A549 (cell line): ENCODE measurements at regions not wholly inside any gene's neighbourhood (a gene's known extent, or its start where the extent isn't known, plus 50 kb on each side); places are given as distances from the start of the nearest gene placed in this dataset.
A peak's percentile ranks its signal among the peaks of the same experiment; 100 is the strongest.

Source experiments
- ATAC-seq, 2 experiments: fragments of 200-7000 bp in 1 of 2; fragments of >200 bp in 1 of 2; cut with Nextera tagmentation in 1 of 2; cut with Tn5 transposase in 1 of 2; 3 replicates each; pipeline versions ENCODE4 v1.8.0 to v1.9.1; 2018 to 2020; ENCODE audit warnings: mild to moderate bottlenecking in 1 of 2, moderate library complexity in 1 of 2
- CTCF ChIA-PET: fragments of 300-600 bp; sonication (Branson Sonifier 250); formaldehyde crosslinking; extraction: SDS; loops from one replicate; lab custom pipeline; 2021; ENCODE audit warnings: antibody characterized with exemption, inconsistent platforms; lab: Yijun Ruan, JAX
- POLR2A ChIA-PET: fragments of 350-600 bp; formaldehyde crosslinking; extraction: SDS; loops from one replicate; lab custom pipeline; 2021; ENCODE audit warnings: antibody characterized with exemption, inconsistent platforms; lab: Yijun Ruan, JAX
- DNase-seq, 2 experiments: peaks; one replicate each; pipeline versions ENCODE4 v3.0.0 to v3.0.0-alpha.2; 2011 to 2016; ENCODE audit warnings: low read depth in 1 of 2, low spot score in 1 of 2
- FAIRE-seq: peaks from 2 replicates; lab custom pipeline; 2011; peaks lifted over from hg19 to GRCh38; lab: Jason Lieb, UNC
- H3K27ac ChIP-seq, 2 experiments: fragments of >200 bp; sonication (Bioruptor Twin); formaldehyde crosslinking; 3 replicates each; pipeline ENCODE4 v1.5.1; 2016 to 2017
- H3K4me1 ChIP-seq: fragments of >200 bp; sonication (Bioruptor Twin); formaldehyde crosslinking; 3 replicates; pipeline ENCODE4 v1.6.1; 2016
- H3K4me2 ChIP-seq: fragments of >200 bp; sonication (Bioruptor Twin); formaldehyde crosslinking; 3 replicates; pipeline ENCODE4 v1.6.1; 2016
- H3K4me3 ChIP-seq: fragments of >200 bp; sonication (Bioruptor Twin); formaldehyde crosslinking; 3 replicates; pipeline ENCODE4 v1.5.1; 2016
- H3K9me3 ChIP-seq: fragments of >200 bp; sonication (Bioruptor Twin); formaldehyde crosslinking; 3 replicates; pipeline ENCODE4 v1.6.1; 2016
- ATOH8 ChIP-seq: fragments of 250-450 bp; sonication (Bioruptor Pico); IDR thresholded peaks from 2 replicates; pipeline ENCODE4 v1.5.0; 2020; ENCODE audit warnings: low read depth, mild to moderate bottlenecking, moderate library complexity
- BHLHE40 ChIP-seq: IDR thresholded peaks from 2 replicates; pipeline ENCODE4 v1.6.1; 2012; ENCODE audit warnings: low read depth, low read length, inconsistent platforms
- CEBPB ChIP-seq, 2 experiments: fragments of >200 bp in 1 of 2; sonication (Bioruptor Twin) in 1 of 2; formaldehyde crosslinking in 1 of 2; IDR thresholded peaks; 2 replicates each; pipeline ENCODE4 v1.6.1; 2012 to 2016
- CHD2 ChIP-seq: fragments of 150-350 bp; IDR thresholded peaks from 2 replicates; pipeline ENCODE4 v1.6.1; 2014; ENCODE audit warnings: low read length; ENCODE audit not compliant: partially characterized antibody
- E2F6 ChIP-seq: IDR thresholded peaks from 2 replicates; pipeline ENCODE4 v1.6.1; 2012; ENCODE audit warnings: low read depth, borderline replicate concordance
- EHMT2 ChIP-seq: fragments of 200-600 bp; sonication (generic); IDR thresholded peaks from 2 replicates; pipeline ENCODE4 v1.6.1; 2016; ENCODE audit warnings: antibody characterized with exemption, low read depth, mild to moderate bottlenecking, moderate library complexity
- ELK1 ChIP-seq: fragments of 150-350 bp; IDR thresholded peaks from 2 replicates; pipeline ENCODE4 v1.6.1; 2014; ENCODE audit warnings: low read depth, mild to moderate bottlenecking, low read length
- ESRRA ChIP-seq: fragments of 150-350 bp; IDR thresholded peaks from 2 replicates; pipeline ENCODE4 v1.6.1; 2014; ENCODE audit warnings: mild to moderate bottlenecking, low read length, borderline replicate concordance
- FOSB ChIP-seq: fragments of 250-450 bp; sonication (Bioruptor Pico); IDR thresholded peaks from 2 replicates; pipeline ENCODE4 v1.5.0; 2020; ENCODE audit warnings: mild to moderate bottlenecking, moderate library complexity
- FOSL2 ChIP-seq, 2 experiments: fragments of 450-650 bp in 1 of 2; fragments of >200 bp in 1 of 2; sonication (Bioruptor Twin) in 1 of 2; formaldehyde crosslinking; IDR thresholded peaks; 2 replicates each; pipeline versions ENCODE4 v1.5.0 to v1.6.1; 2016 to 2020; ENCODE audit warnings: mild to moderate bottlenecking in 1 of 2, moderate library complexity in 1 of 2
- HEYL ChIP-seq: fragments of 250-450 bp; sonication (Bioruptor Pico); IDR thresholded peaks from 2 replicates; pipeline ENCODE4 v1.8.0; 2021; ENCODE audit warnings: mild to moderate bottlenecking, moderate library complexity
- HOXA7 ChIP-seq: fragments of 250-450 bp; sonication (Bioruptor Pico); IDR thresholded peaks from 2 replicates; pipeline ENCODE4 v1.5.0; 2020; ENCODE audit warnings: mild to moderate bottlenecking, moderate library complexity
- JUN ChIP-seq, 2 experiments: fragments of >200 bp; sonication (Bioruptor Twin); formaldehyde crosslinking; IDR thresholded peaks; 2 replicates in 1 of 2; 3 replicates in 1 of 2; pipeline ENCODE4 v1.6.1; 2016 to 2017
- JUNB ChIP-seq: fragments of >200 bp; sonication (Bioruptor Twin); formaldehyde crosslinking; IDR thresholded peaks from 2 replicates; pipeline ENCODE4 v1.6.1; 2016
- KDM5A ChIP-seq: fragments of 200-600 bp; sonication (generic); IDR thresholded peaks from 2 replicates; pipeline ENCODE4 v1.6.1; 2016; ENCODE audit warnings: antibody characterized with exemption, mild to moderate bottlenecking
- MAFK ChIP-seq: fragments of 450-650 bp; IDR thresholded peaks from 2 replicates; pipeline ENCODE4 v1.6.1; 2014; ENCODE audit not compliant: partially characterized antibody
- MAZ ChIP-seq: fragments of 150-350 bp; IDR thresholded peaks from 2 replicates; pipeline ENCODE4 v1.6.1; 2014; ENCODE audit warnings: antibody characterized with exemption, low read depth, low read length, borderline replicate concordance
- NFE2L2 ChIP-seq: fragments of 150-350 bp; conservative IDR thresholded peaks from 2 replicates; pipeline ENCODE4 v1.6.1; 2014; ENCODE audit warnings: low read length
- NR3C1 ChIP-seq: fragments of >200 bp; sonication (Bioruptor Twin); formaldehyde crosslinking; IDR thresholded peaks from 3 replicates; pipeline ENCODE4 v1.6.1; 2017
- RAD21 ChIP-seq, 2 experiments: fragments of >200 bp in 1 of 2; sonication (Bioruptor Twin) in 1 of 2; formaldehyde crosslinking in 1 of 2; IDR thresholded peaks in 1 of 2; conservative IDR thresholded peaks in 1 of 2; 2 replicates in 1 of 2; 3 replicates in 1 of 2; pipeline ENCODE4 v1.6.1; 2012 to 2018; ENCODE audit warnings: inconsistent platforms in 1 of 2
- RARB ChIP-seq: fragments of 250-450 bp; sonication (Bioruptor Pico); IDR thresholded peaks from 2 replicates; pipeline ENCODE4 v1.8.0; 2021; ENCODE audit warnings: mild to moderate bottlenecking, moderate library complexity
- RCOR1 ChIP-seq: fragments of 150-350 bp; IDR thresholded peaks from 2 replicates; pipeline ENCODE4 v1.6.1; 2014; ENCODE audit warnings: antibody characterized with exemption, low read length, low read depth
- RFX5 ChIP-seq: fragments of 450-650 bp; IDR thresholded peaks from 2 replicates; pipeline ENCODE4 v1.7.1; 2014; ENCODE audit warnings: antibody characterized with exemption, mild to moderate bottlenecking, moderate library complexity
- RNF2 ChIP-seq: fragments of 200-600 bp; sonication (generic); IDR thresholded peaks from 2 replicates; pipeline ENCODE4 v1.6.1; 2016; ENCODE audit warnings: low read depth, mild to moderate bottlenecking, antibody characterized with exemption, moderate library complexity, borderline replicate concordance
- SMC3 ChIP-seq: fragments of >200 bp; sonication (Bioruptor Twin); formaldehyde crosslinking; IDR thresholded peaks from 3 replicates; pipeline ENCODE4 v1.6.1; 2018; ENCODE audit warnings: inconsistent platforms
- SREBF2 ChIP-seq: fragments of 450-650 bp; IDR thresholded peaks from 2 replicates; pipeline ENCODE4 v1.6.1; 2014; ENCODE audit warnings: mild to moderate bottlenecking, moderate library complexity
- TP53 ChIP-seq: fragments of 250-450 bp; sonication (Bioruptor Pico); IDR thresholded peaks from 2 replicates; pipeline ENCODE4 v1.5.0; 2021; ENCODE audit warnings: mild to moderate bottlenecking, moderate library complexity
- USF2 ChIP-seq: fragments of 450-650 bp; IDR thresholded peaks from 2 replicates; pipeline ENCODE4 v1.6.1; 2014; ENCODE audit warnings: antibody characterized with exemption
- ZNF302 ChIP-seq: fragments of 250-450 bp; sonication (Bioruptor Pico); IDR thresholded peaks from 2 replicates; pipeline ENCODE4 v1.9.0; 2021; ENCODE audit warnings: inconsistent platforms, mild to moderate bottlenecking, moderate library complexity
- WGBS: methylation state at CpG from one replicate; pipeline ENCODE4 v1.1.6; 2017; ENCODE audit errors: missing lambda C conversion rate; 5-methylcytosine and 5-hydroxymethylcytosine counted together

- DNase-seq (peak; percentile 9 to 59), FAIRE-seq (peak; percentile 56), ATAC-seq (peak; percentile 85 to 87)
- peak overlapping the region; percentile 2; the same call in 1 of the 3 replicates for H3K4me3 ChIP-seq
- TF ChIP-seq BHLHE40 (no peak), TP53 (no peak), JUNB (peak; percentile 82), FOSL2 (IDR thresholded peaks at IDR 0.05) (peak; percentile 79), FOSL2 (CRISPR knock-in tag; IDR thresholded peaks at IDR 0.05) (peak; percentile 78), ESRRA (no peak), CEBPB (IDR thresholded peaks at IDR 0.05) (peak in 1 of 2 experiments; percentile 21; a peak in 1 of 4 replicates), RARB (CRISPR knock-in tag) (no peak), JUN (IDR thresholded peaks at IDR 0.05) (0 out of 5 replicates have a peak, but pooled peaks of 1 of the 2 experiments have one; percentile 26), ELK1 (no peak), ZNF302 (CRISPR knock-in tag) (no peak), KDM5A (no peak), RCOR1 (no peak), ATOH8 (CRISPR knock-in tag) (no peak), RNF2 (no peak), CHD2 (no peak), EHMT2 (no peak)
- ChIA-PET CTCF (interaction anchor here (0.8 kb wide), 1 partner anchor 336 kb away, joined by 3 read pairs; no protein-coding TSS in a partner anchor), POLR2A (no interaction called here)
- 2% methylated on average over 5 of the region's 5 CpGs for WGBS
- H3K27ac ChIP-seq: peak overlapping the region; percentile 40 to 76
- H3K4me2 ChIP-seq: peak overlapping the region; percentile 58
- peaks cover 15% of the 10 kb centered on the region for H3K4me1 ChIP-seq
- H3K9me3 ChIP-seq: no peaks in the 10 kb centered on the region
These were observed 648.7 kb upstream of the CCDC54 start for GRCh38 chr3:106728315-106729098.

GRCh38 chr3:106729481-106729880 is 647.8 kb upstream of the CCDC54 start:
- H3K27ac ChIP-seq: peak overlapping the region; percentile 29 to 40; a peak in 3 of 6 replicates
- no peaks in the 10 kb centered on the region for H3K9me3 ChIP-seq
- no peak for ATAC-seq
- peaks cover 15% of the 10 kb centered on the region for H3K4me1 ChIP-seq
- WGBS: 58% methylated on average over 1 of the region's 1 CpG
- ChIA-PET CTCF (interaction anchor here (0.8 kb wide), 1 partner anchor 335 kb away, joined by 3 read pairs; no protein-coding TSS in a partner anchor), POLR2A (no interaction called here)
- H3K4me3 ChIP-seq: no peak overlapping the region
- H3K4me2 ChIP-seq: no peak overlapping the region; the same call in 2 of the 3 replicates
- TF ChIP-seq RCOR1 (no peak), E2F6 (no peak), RNF2 (no peak)
- no peak for DNase-seq
- FAIRE-seq: no peak

- DNase-seq: no peak
- ATAC-seq: no peak
These were observed 646.0 kb upstream of the CCDC54 start for GRCh38 chr3:106731230-106731629.

More at GRCh38 chr3:106731230-106731629, 646.0 kb upstream of the CCDC54 start:
- no peak overlapping the region for H3K27ac ChIP-seq
- FAIRE-seq: no peak
- POLR2A ChIA-PET: no interaction called here
- H3K4me3 ChIP-seq: no peak overlapping the region
- peaks cover 15% of the 10 kb centered on the region for H3K4me1 ChIP-seq
- CTCF ChIA-PET: interaction anchor here (1.0 to 2.4 kb wide), 3 partner anchors 11 to 333 kb away, joined by 3 to 6 read pairs (median 5); no protein-coding TSS in a partner anchor
- TF ChIP-seq SREBF2: no peak
- TF ChIP-seq NR3C1: no peak
- no peak for TF ChIP-seq MAZ
- no peak for TF ChIP-seq NFE2L2
- TF ChIP-seq KDM5A: no peak
- no peak for TF ChIP-seq HOXA7 (CRISPR knock-in tag)
- TF ChIP-seq USF2: no peak
- TF ChIP-seq CEBPB (IDR thresholded peaks at IDR 0.05): no peak
- TF ChIP-seq RFX5: no peak
- TF ChIP-seq RAD21 (conservative IDR thresholded peaks at IDR 0.05 in 1 of 2, IDR thresholded peaks at IDR 0.05 in 1 of 2): no peak
- no peak for TF ChIP-seq SMC3
- no peak for TF ChIP-seq MAFK
- no peak for TF ChIP-seq FOSB
- TF ChIP-seq HEYL (CRISPR knock-in tag): no peak
- no peak overlapping the region for H3K4me2 ChIP-seq
- WGBS: 37% methylated on average over 2 of the region's 2 CpGs
- no peaks in the 10 kb centered on the region for H3K9me3 ChIP-seq
